Tibial artery (tissue), 4 donors: ENCODE measurements at regions not wholly inside any gene's neighbourhood (a gene's known extent, or its start where the extent isn't known, plus 50 kb on each side); places are given as distances from the start of the nearest gene placed in this dataset.

ENCODE experiments used
- DNase-seq, 2 donors: peaks; one replicate each; pipeline ENCODE4 v3.0.0-alpha.2; 2019
- H3K27ac ChIP-seq, 2 donors: fragments of 200-600 bp; sonication (generic) in 1 of 2; 1 replicate in 1 of 2; 2 replicates in 1 of 2; pipeline ENCODE4 v1.5.1; 2018 to 2019; ENCODE audit warnings: mild to moderate bottlenecking in 1 of 2
- H3K27me3 ChIP-seq, 2 donors: fragments of 200-600 bp; sonication (generic) in 1 of 2; one replicate each; pipeline versions ENCODE4 v1.5.1 to v1.6.0; 2016 to 2019
- H3K36me3 ChIP-seq, 3 donors: fragments of 200-600 bp; sonication (generic) in 2 of 3; one replicate each; pipeline ENCODE4 v1.5.1; 2016 to 2019; ENCODE audit warnings: mild to moderate bottlenecking in 2 of 3
- H3K4me1 ChIP-seq, 4 donors: fragments of 200-600 bp; sonication (generic) in 2 of 4; 1 replicate in 3 of 4; 2 replicates in 1 of 4; pipeline ENCODE4 v1.5.1; 2016 to 2019
- H3K4me3 ChIP-seq, 2 donors: fragments of 200-600 bp; sonication (generic) in 1 of 2; 1 replicate in 1 of 2; 2 replicates in 1 of 2; pipeline ENCODE4 v1.5.1; 2018 to 2019; ENCODE audit warnings: mild to moderate bottlenecking in 2 of 2
- H3K9me3 ChIP-seq, 3 donors: fragments of 200-600 bp; sonication (generic) in 1 of 3; one replicate each; pipeline ENCODE4 v1.5.1; 2016 to 2019
- intact Hi-C: fragments of 100-400 bp; cut with DNase I; formaldehyde crosslinking; loops from one replicate; pipeline ENCODE4 v1.15.0; 2023; ENCODE audit warnings: low total_unique reads
- TF ChIP-seq, protein P1 (sequence below), 2 experiments: fragments of 200-600 bp in 1 of 2; fragments of 450-650 bp in 1 of 2; IDR thresholded peaks; one replicate each; pipeline ENCODE4 v1.5.1; 2017 to 2019; ENCODE audit warnings: antibody characterized with exemption in 2 of 2, mild to moderate bottlenecking in 1 of 2, moderate library complexity in 1 of 2

DNA sequence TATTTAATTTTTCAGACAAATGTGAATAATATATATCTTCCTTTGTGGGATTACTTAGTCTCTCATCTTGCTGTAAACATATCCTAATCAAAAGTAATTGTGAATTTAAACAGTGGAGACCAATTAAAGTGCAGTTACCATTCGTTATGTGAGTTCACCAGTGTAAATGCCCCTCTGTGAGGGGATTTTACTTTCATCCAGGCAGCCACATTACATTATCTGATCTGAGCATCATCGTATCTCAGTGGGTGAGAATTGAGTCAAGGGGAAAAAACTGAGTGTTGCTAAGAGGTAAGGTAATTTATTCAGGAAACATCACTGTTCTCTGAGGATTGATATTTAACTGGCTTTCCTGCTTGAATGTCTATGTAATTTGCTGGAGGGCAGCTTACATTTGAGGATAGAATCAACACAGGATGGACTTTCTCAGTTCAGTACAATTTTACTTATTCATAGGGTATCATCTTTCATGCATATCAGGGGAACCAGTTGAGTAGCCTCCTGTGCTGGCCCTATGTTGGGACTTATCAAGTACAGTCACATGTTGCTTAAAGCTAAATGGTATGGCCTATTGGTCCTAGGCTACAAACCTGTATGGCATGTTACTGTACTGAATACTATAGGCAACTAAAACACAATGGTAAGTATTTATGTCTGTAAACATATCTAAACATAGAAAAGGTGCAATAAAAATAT is 219.7 kb downstream of the CD47 start:
- DNase-seq, result no peak
- intact Hi-C loops, result loop anchor here (2.0 kb wide), 1 partner anchor 76 kb away; no protein-coding TSS in a partner anchor
- TF ChIP-seq, protein P1, sequence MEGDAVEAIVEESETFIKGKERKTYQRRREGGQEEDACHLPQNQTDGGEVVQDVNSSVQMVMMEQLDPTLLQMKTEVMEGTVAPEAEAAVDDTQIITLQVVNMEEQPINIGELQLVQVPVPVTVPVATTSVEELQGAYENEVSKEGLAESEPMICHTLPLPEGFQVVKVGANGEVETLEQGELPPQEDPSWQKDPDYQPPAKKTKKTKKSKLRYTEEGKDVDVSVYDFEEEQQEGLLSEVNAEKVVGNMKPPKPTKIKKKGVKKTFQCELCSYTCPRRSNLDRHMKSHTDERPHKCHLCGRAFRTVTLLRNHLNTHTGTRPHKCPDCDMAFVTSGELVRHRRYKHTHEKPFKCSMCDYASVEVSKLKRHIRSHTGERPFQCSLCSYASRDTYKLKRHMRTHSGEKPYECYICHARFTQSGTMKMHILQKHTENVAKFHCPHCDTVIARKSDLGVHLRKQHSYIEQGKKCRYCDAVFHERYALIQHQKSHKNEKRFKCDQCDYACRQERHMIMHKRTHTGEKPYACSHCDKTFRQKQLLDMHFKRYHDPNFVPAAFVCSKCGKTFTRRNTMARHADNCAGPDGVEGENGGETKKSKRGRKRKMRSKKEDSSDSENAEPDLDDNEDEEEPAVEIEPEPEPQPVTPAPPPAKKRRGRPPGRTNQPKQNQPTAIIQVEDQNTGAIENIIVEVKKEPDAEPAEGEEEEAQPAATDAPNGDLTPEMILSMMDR (IDR thresholded peaks at IDR 0.05), result no peak
- Histone ChIP-seq H3K4me1 (no peaks in the 10 kb centered on the region), H3K9me3 (no peaks in the 10 kb centered on the region), H3K36me3 (no peaks in the 10 kb centered on the region), H3K27me3 (no peaks in the 10 kb centered on the region), H3K4me3 (no peak overlapping the region), H3K27ac (no peak overlapping the region)

DNA sequence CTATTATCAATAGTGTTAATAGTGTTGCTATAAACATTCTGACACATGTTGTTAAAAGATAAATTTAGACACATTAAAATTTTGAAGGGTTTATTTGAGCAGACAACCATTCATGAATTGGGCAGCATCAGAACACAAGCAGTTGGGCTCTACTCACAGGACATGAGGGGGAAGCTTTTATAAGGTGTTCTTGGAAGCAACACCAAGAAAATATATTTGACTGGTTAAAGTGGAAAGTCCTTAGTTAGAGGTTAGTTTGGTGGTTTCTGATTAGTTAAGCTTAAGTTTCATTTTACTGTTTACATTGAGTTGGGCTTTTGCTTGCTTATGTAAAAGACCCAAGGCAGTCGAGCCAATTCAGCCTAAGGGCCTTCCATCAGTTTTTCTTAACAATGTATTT is 220.7 kb downstream of the CD47 start:
- TF ChIP-seq, protein P1 (IDR thresholded peaks at IDR 0.05), result no peak
- no peaks in the 10 kb centered on the region for H3K27me3 ChIP-seq

DNA sequence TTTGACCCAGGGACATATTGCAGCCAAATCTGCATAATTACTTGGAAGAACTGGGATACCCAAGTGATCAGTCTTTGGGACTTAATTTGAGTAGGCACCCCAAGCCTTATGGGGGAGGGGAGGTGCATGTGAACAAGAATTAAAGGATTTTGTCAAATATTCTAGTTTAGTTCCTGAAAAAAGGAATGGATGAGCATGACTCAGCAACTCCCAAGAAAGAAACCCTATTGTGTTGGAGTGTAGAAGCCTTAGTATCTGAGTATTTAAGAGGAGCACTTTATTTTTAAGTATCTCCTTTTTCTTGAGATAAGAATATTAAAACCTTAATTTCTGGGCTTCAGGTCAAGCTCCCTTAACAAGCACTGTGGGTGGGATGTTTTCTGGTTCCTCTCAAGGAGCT is 222.4 kb downstream of the CD47 start:
- intact Hi-C loops, result no loop called here
- H3K4me3 ChIP-seq, result no peak overlapping the region
- H3K27me3 ChIP-seq, result no peaks in the 10 kb centered on the region
- no peaks in the 10 kb centered on the region for H3K9me3 ChIP-seq
- DNase-seq, result no peak
- no peaks in the 10 kb centered on the region for H3K36me3 ChIP-seq
- H3K4me1 ChIP-seq, result no peaks in the 10 kb centered on the region
- TF ChIP-seq, protein P1 (IDR thresholded peaks at IDR 0.05), result no peak
- no peak overlapping the region for H3K27ac ChIP-seq

More for the DNA sequence above, 220.7 kb downstream of the CD47 start:
- Histone ChIP-seq H3K36me3 (no peaks in the 10 kb centered on the region), H3K27ac (no peak overlapping the region), H3K4me1 (no peaks in the 10 kb centered on the region), H3K4me3 (no peak overlapping the region), H3K9me3 (no peaks in the 10 kb centered on the region)
- no peak for DNase-seq
- intact Hi-C loops, result loop anchor here (2.0 kb wide), 1 partner anchor 77 kb away; no protein-coding TSS in a partner anchor

DNA sequence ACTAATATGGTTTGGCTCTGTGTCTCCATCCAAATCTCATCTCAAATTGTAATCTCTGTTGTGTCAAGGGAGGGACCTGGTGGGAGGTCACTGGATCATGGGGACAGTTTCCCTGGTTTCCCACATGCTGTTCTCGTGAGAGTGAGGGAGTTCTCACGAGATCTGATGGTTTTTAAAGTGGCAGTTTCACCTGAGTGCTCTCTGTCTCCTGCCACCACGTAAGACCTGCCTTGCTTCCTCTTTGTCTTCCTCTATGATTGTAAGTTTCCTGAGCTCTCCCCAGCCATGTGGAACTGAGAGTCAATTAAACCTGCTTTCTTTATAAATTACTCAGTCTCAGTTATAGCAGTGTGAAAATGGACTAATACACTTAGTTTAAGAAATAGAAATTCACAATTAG is 228.9 kb downstream of the CD47 start:
- H3K4me1 ChIP-seq, result no peaks in the 10 kb centered on the region
- no peak overlapping the region for H3K27ac ChIP-seq
- no peaks in the 10 kb centered on the region for H3K27me3 ChIP-seq
- H3K9me3 ChIP-seq, result no peaks in the 10 kb centered on the region
- H3K4me3 ChIP-seq, result no peak overlapping the region
- no peaks in the 10 kb centered on the region for H3K36me3 ChIP-seq
- intact Hi-C loops, result no loop called here
- no peak for DNase-seq
- TF ChIP-seq, protein P1 (IDR thresholded peaks at IDR 0.05), result no peak

DNA sequence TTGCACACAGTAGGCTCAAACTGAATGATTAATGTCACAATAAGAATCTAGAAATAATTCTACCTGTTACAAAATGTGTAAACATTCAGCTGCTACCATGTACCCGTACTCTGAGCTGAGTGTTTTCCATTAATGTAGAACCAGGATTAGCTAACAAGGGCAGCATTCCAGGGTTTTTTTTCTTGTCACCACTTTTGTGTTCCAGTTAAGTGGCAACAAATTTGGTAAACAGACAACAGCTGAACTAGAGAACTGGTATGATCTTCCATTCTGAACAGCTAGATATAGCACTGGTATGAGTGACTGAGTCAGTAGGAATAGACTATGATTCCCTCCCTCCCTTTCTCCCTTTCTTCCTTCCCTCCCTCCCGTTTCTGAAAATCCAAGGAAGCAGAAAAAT is 229.4 kb downstream of the CD47 start:
- TF ChIP-seq, protein P1 (IDR thresholded peaks at IDR 0.05), result no peak
- no peaks in the 10 kb centered on the region for H3K9me3 ChIP-seq
- no peaks in the 10 kb centered on the region for H3K36me3 ChIP-seq
- intact Hi-C loops, result no loop called here
- no peaks in the 10 kb centered on the region for H3K27me3 ChIP-seq
- no peaks in the 10 kb centered on the region for H3K4me1 ChIP-seq
- no peak overlapping the region for H3K4me3 ChIP-seq
- DNase-seq, result no peak
- H3K27ac ChIP-seq, result no peak overlapping the region
